GM23338 (cell line): ENCODE measurements at regions not wholly inside any gene's neighbourhood (a gene's known extent, or its start where the extent isn't known, plus 50 kb on each side); places are given as distances from the start of the nearest gene placed in this dataset.

Experiments
- ATAC-seq: fragments of 200-7000 bp; cut with Tn5 transposase; 3 replicates; pipeline ENCODE4 v1.9.1; 2020
- DNase-seq: peaks from one replicate; pipeline ENCODE4 v3.0.0-alpha.2; 2015; ENCODE audit warnings: low spot score
- H2AFZ ChIP-seq: fragments of 200-600 bp; sonication (generic); 2 replicates; pipeline ENCODE4 v1.8.0; 2016; ENCODE audit warnings: antibody characterized with exemption, mild to moderate bottlenecking, moderate library complexity
- H3F3A ChIP-seq: fragments of 200-600 bp; sonication (generic); replicated peaks from 2 replicates; pipeline ENCODE4 v1.8.0; 2017; ENCODE audit warnings: antibody characterized with exemption, mixed run types, low read depth
- H3K27ac ChIP-seq: fragments of 200-600 bp; sonication (generic); 2 replicates; pipeline ENCODE4 v1.6.1; 2016; ENCODE audit warnings: low read depth
- H3K27me3 ChIP-seq: fragments of 200-600 bp; sonication (generic); 2 replicates; pipeline ENCODE4 v1.8.0; 2016; ENCODE audit warnings: mild to moderate bottlenecking, mixed run types, moderate library complexity; ENCODE audit not compliant: insufficient read depth
- H3K36me3 ChIP-seq: fragments of 200-600 bp; sonication (generic); 2 replicates; pipeline ENCODE4 v1.8.0; 2016; ENCODE audit warnings: mild to moderate bottlenecking; ENCODE audit not compliant: insufficient read depth
- H3K4me1 ChIP-seq: fragments of 200-600 bp; sonication (generic); 2 replicates; pipeline ENCODE4 v1.8.0; 2016; ENCODE audit warnings: mild to moderate bottlenecking, moderate library complexity; ENCODE audit not compliant: insufficient read depth
- H3K4me2 ChIP-seq: fragments of 200-600 bp; sonication (generic); 2 replicates; pipeline ENCODE4 v1.7.1; 2017; ENCODE audit warnings: mixed run types
- H3K4me3 ChIP-seq: fragments of 200-600 bp; sonication (generic); 2 replicates; pipeline ENCODE4 v1.6.1; 2016; ENCODE audit warnings: mixed run types
- H3K79me2 ChIP-seq: fragments of 200-600 bp; sonication (generic); replicated peaks from 2 replicates; pipeline ENCODE4 v1.8.0; 2017; ENCODE audit warnings: mild to moderate bottlenecking; ENCODE audit not compliant: insufficient read depth
- H3K9me2 ChIP-seq: fragments of 200-600 bp; sonication (generic); 2 replicates; pipeline ENCODE4 v1.8.0; 2017; ENCODE audit not compliant: insufficient read depth
- H4K20me1 ChIP-seq: fragments of 200-600 bp; sonication (generic); replicated peaks from 2 replicates; pipeline ENCODE4 v1.8.0; 2017; ENCODE audit warnings: mild to moderate bottlenecking; ENCODE audit not compliant: insufficient read depth
- H3K27ac Mint-ChIP-seq: 2 replicates; pipeline ENCODE4 v1.8.0; 2020; ENCODE audit warnings: inconsistent platforms, mild to moderate bottlenecking, moderate library complexity, mixed read lengths
- H3K27me3 Mint-ChIP-seq: 3 replicates; pipeline ENCODE4 v1.8.0; 2022; ENCODE audit warnings: low read depth, mild to moderate bottlenecking, moderate library complexity, mixed read lengths, inconsistent platforms; ENCODE audit not compliant: insufficient read depth, poor library complexity
- H3K36me3 Mint-ChIP-seq: 3 replicates; pipeline ENCODE4 v1.8.0; 2021; ENCODE audit warnings: low read depth, mild to moderate bottlenecking, inconsistent platforms, moderate library complexity, mixed read lengths
- H3K4me1 Mint-ChIP-seq: 3 replicates; pipeline ENCODE4 v1.8.0; 2020; ENCODE audit warnings: mild to moderate bottlenecking, inconsistent platforms, mixed read lengths
- H3K4me3 Mint-ChIP-seq: 3 replicates; pipeline ENCODE4 v1.8.0; 2021; ENCODE audit warnings: moderate library complexity, mild to moderate bottlenecking, inconsistent platforms, mixed read lengths
- H3K9me3 Mint-ChIP-seq: 3 replicates; pipeline ENCODE4 v1.8.0; 2020; ENCODE audit warnings: moderate library complexity, mild to moderate bottlenecking, inconsistent platforms, mixed read lengths
- CREB1 ChIP-seq: fragments of 250-450 bp; sonication (Bioruptor Pico); IDR thresholded peaks from 2 replicates; pipeline ENCODE4 v1.5.0; 2020; ENCODE audit warnings: low read depth, mild to moderate bottlenecking, moderate library complexity
- CTCF ChIP-seq, 2 experiments: fragments of 200-600 bp in 1 of 2; sonication (generic) in 1 of 2; conservative IDR thresholded peaks; 2 replicates each; pipeline versions ENCODE4 v1.5.1 to v1.6.1; 2016 to 2017; ENCODE audit warnings: antibody characterized with exemption in 2 of 2, low read depth in 2 of 2, mild to moderate bottlenecking in 2 of 2, moderate library complexity in 1 of 2
- ETS1 ChIP-seq: IDR thresholded peaks from 2 replicates; pipeline ENCODE4 v1.6.1; 2016; ENCODE audit warnings: antibody characterized with exemption
- EZH2 ChIP-seq: fragments of 200-600 bp; sonication (generic); IDR thresholded peaks from one replicate; pipeline ENCODE4 v1.8.0; 2017; ENCODE audit warnings: antibody characterized with exemption, mild to moderate bottlenecking, low read depth; ENCODE audit not compliant: unreplicated experiment
- EZH2phosphoT487 ChIP-seq: fragments of 200-600 bp; sonication (generic); IDR thresholded peaks from one replicate; pipeline ENCODE4 v1.8.1; 2018; ENCODE audit warnings: antibody characterized with exemption; ENCODE audit not compliant: unreplicated experiment
- JUNB ChIP-seq: IDR thresholded peaks from one replicate; pipeline ENCODE4 v1.6.1; 2016; ENCODE audit warnings: antibody characterized with exemption; ENCODE audit not compliant: unreplicated experiment
- NANOG ChIP-seq: IDR thresholded peaks from 2 replicates; pipeline ENCODE4 v1.6.1; 2016; ENCODE audit warnings: antibody characterized with exemption, borderline replicate concordance
- POLR2AphosphoS5 ChIP-seq: IDR thresholded peaks from 2 replicates; pipeline ENCODE4 v1.6.1; 2016; ENCODE audit warnings: antibody characterized with exemption, low read depth
- REST ChIP-seq: IDR thresholded peaks from one replicate; pipeline ENCODE4 v1.6.1; 2018; ENCODE audit warnings: antibody characterized with exemption; ENCODE audit not compliant: unreplicated experiment
- STAT1 ChIP-seq: IDR thresholded peaks from one replicate; pipeline ENCODE4 v1.6.1; 2016; ENCODE audit warnings: antibody characterized with exemption; ENCODE audit not compliant: unreplicated experiment
- ZNF114 ChIP-seq: fragments of 250-450 bp; sonication (Bioruptor Pico); IDR thresholded peaks from 2 replicates; pipeline ENCODE4 v1.5.0; 2020; ENCODE audit warnings: mild to moderate bottlenecking, moderate library complexity
- ZNF331 ChIP-seq: fragments of 250-450 bp; sonication (Bioruptor Pico); IDR thresholded peaks from 2 replicates; pipeline ENCODE4 v1.5.0; 2020; ENCODE audit warnings: low read depth, mild to moderate bottlenecking, moderate library complexity

- peaks cover 20% of the 10 kb centered on the region for H3K36me3 Mint-ChIP-seq
Measured at GRCh38 chr1:172810480-172811175, 151.7 kb downstream of the FASLG start.

GRCh38 chr1:172811694-172812093, 152.8 kb downstream of the FASLG start:
- H3K4me1 Mint-ChIP-seq: no peaks in the 10 kb centered on the region
- no peak overlapping the region for H2AFZ ChIP-seq
- no peak overlapping the region for H3K27ac ChIP-seq
- H3K4me2 ChIP-seq: no peak overlapping the region
- no peaks in the 10 kb centered on the region for H3F3A ChIP-seq
- H3K9me3 Mint-ChIP-seq: peaks cover 37% of the 10 kb centered on the region
- H3K4me1 ChIP-seq: no peaks in the 10 kb centered on the region
- no peak for DNase-seq
- no peak for ATAC-seq
- no peaks in the 10 kb centered on the region for H3K36me3 ChIP-seq
- no peak overlapping the region for H3K27ac Mint-ChIP-seq
- no peak overlapping the region for H3K4me3 Mint-ChIP-seq
- H3K9me2 ChIP-seq: 0 out of 2 replicates have a peak, but pooled peaks cover 3% of the 10 kb centered on the region
- peaks cover 21% of the 10 kb centered on the region for H3K36me3 Mint-ChIP-seq
- H3K27me3 ChIP-seq: no peaks in the 10 kb centered on the region
- no peaks in the 10 kb centered on the region for H3K27me3 Mint-ChIP-seq
- H3K4me3 ChIP-seq: no peak overlapping the region
- H3K79me2 ChIP-seq: no peaks in the 10 kb centered on the region
- no peaks in the 10 kb centered on the region for H4K20me1 ChIP-seq
- TF ChIP-seq ZNF114 (CRISPR knock-in tag): no peak
- no peak for TF ChIP-seq ETS1
- TF ChIP-seq NANOG: no peak
- no peak for TF ChIP-seq JUNB
- TF ChIP-seq EZH2phosphoT487: no peak
- no peak for TF ChIP-seq EZH2
- no peak for TF ChIP-seq REST
- TF ChIP-seq CREB1 (CRISPR knock-in tag): no peak
- TF ChIP-seq ZNF331: no peak
- TF ChIP-seq CTCF (conservative IDR thresholded peaks at IDR 0.05; ENCODE audit: low read depth in 2 of 2): no peak
- TF ChIP-seq POLR2AphosphoS5: no peak
- no peak for TF ChIP-seq STAT1

More at GRCh38 chr1:172810480-172811175, 151.7 kb downstream of the FASLG start:
- no peak overlapping the region for H3K4me3 Mint-ChIP-seq
- no peaks in the 10 kb centered on the region for H3K36me3 ChIP-seq
- H3K9me3 Mint-ChIP-seq: peaks cover 38% of the 10 kb centered on the region
- TF ChIP-seq NANOG (no peak), CREB1 (CRISPR knock-in tag) (no peak), EZH2phosphoT487 (no peak)
- H3K9me2 ChIP-seq: no peaks in the 10 kb centered on the region
- no peak overlapping the region for H3K27ac ChIP-seq
- H4K20me1 ChIP-seq: no peaks in the 10 kb centered on the region
- no peak overlapping the region for H3K4me3 ChIP-seq
- no peaks in the 10 kb centered on the region for H3K4me1 Mint-ChIP-seq
- no peak overlapping the region for H3K27ac Mint-ChIP-seq
- no peaks in the 10 kb centered on the region for H3K27me3 Mint-ChIP-seq
- no peak for DNase-seq
- H3K4me2 ChIP-seq: no peak overlapping the region
- H3K27me3 ChIP-seq: no peaks in the 10 kb centered on the region
- H3F3A ChIP-seq: no peaks in the 10 kb centered on the region
- H3K4me1 ChIP-seq: no peaks in the 10 kb centered on the region
- H3K79me2 ChIP-seq: no peaks in the 10 kb centered on the region
- no peak for ATAC-seq
- H2AFZ ChIP-seq: no peak overlapping the region
